HG03565 (cell line): ENCODE measurements at regions not wholly inside any gene's neighbourhood (a gene's known extent, or its start where the extent isn't known, plus 50 kb on each side); places are given as distances from the start of the nearest gene placed in this dataset.

Experiments
- ATAC-seq: cut with Tn5 transposase; IDR thresholded peaks from one replicate; pipeline ENCODE4 v1.9.1; 2021; ENCODE audit warnings: mild to moderate bottlenecking, moderate library complexity; ENCODE audit not compliant: unreplicated experiment

DNA sequence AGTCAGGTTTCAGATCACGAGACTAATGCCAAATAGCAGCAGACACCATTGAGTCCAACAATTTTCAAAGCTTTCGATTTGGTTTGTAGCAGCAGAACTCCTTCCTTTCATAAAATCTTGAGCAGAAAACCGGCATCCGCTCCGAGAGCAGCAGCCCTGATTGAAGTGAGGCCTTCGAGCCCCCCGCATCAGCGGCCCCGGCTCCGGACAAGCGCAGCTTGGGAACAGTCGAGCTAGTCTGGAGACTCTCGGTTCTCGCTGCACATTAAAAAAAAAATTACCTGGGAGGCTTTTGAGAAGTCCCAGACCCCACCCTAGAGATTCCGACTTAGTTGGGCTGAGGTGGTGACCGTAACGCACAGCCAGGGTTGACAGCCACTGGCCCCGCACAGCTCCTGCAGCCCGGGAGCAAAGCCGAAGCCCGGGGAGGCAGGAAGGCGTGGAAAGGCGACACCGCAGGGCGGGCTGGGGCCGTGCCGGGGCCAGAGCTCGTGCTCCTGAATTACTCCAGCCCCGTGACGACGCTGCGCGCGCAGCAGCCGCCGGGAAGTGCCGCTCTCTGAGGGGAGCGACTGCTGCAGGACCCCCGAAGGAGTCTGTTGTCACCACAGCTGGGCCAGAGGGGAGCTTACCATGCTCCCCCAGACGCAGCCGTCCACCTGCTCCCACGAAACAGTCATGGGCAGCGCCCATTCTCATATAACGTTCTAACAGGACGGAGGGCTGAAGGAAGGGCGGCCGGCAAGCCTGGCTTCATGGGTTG is 57.8 kb downstream of the SPATA19 start:
- no peak for ATAC-seq

DNA sequence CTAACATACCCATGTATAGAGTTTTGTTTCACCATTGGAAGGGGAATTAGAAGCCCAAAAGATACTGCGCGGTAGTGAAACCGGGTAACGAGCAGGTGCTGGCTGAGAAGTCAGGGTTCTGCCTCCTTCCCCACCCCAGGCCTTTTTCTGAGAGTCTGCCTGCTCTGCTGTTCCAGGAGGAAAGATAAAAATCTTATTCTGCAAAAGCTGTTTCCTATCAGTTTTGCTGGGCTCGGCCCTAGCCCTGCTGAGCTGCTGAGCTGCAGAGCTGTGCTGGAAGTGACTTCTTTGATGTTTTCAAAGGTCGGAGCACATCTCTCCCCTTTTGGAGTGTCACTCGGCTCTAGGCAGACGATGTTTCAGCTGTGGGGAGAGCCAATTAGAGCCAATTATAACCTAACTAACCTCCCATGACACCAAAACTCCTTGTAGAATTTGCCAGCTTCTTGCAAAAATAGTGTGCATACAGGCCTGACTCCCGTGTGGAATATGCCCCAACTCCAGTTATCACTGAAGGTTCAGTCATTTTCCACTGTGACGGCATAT is 59.4 kb downstream of the SPATA19 start:
- no peak for ATAC-seq

DNA sequence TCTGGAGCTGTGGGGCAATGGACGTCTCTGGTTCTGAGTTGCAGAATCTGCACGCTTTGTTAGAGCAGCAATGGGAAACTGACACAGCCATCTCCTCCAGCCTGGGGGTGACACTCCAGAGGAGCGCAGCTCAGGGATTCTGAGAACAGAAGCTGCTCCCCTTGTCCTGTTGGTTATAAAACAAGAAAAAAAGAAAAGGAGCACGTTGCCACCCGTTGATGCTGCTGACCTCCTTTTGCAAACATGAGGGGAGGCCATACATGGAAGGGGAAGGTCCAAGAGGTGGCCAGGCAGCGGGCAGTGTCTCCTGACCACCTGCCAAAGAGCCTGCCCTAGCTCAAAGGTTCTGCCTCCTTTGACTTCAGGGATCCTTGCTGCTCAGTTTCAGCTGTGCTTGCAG is 61.0 kb downstream of the SPATA19 start:
- no peak for ATAC-seq

DNA sequence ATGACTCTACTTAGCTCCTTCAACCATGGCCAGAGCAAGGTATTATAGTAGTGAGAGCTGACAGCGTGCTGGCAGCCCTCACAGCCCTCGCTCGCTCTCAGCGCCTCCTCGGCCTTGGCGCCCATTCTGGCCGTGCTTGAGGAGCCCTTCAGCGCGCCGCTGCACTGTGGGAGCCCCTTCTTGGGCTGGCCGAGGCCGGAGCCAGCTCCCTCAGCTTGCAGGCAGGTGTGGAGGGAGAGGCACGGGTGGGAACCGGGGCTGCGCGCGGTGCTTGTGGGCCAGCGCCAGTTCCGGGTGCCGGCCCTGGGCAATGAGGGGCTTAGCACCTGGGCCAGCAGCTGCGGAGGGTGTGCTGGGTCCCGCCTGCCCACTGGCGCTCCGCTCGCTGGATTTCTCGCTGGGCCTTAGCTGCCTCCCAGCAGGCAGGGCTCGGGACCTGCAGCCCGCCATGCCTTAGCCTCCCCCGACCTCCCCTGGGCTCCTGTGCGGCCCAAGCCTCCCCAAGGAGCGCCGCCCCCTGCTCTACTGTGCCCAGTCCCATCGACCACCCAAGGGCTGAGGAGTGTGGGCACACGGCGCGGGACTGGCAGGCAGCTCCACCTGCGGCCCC is 63.1 kb downstream of the SPATA19 start:
- no peak for ATAC-seq

DNA sequence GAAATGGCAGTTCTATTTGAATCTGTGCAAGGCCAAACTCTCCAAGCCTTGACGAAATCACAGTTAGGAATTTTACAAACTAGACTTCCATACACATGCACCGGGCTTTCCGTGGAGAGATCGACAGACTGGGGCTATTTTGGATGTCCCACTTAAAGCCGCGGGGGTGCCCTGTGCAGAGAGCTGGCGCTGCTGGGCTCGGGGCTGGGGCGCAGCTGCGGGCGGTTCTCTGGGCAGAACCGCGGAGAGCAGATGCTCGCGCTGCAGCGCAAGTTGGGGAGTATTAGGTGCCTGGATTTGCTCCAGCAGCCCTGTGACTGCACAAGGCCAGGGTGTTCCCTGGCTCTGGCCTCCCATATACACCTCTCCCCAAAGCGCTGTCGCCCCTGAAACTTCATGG is 67.2 kb downstream of the SPATA19 start:
- no peak for ATAC-seq

DNA sequence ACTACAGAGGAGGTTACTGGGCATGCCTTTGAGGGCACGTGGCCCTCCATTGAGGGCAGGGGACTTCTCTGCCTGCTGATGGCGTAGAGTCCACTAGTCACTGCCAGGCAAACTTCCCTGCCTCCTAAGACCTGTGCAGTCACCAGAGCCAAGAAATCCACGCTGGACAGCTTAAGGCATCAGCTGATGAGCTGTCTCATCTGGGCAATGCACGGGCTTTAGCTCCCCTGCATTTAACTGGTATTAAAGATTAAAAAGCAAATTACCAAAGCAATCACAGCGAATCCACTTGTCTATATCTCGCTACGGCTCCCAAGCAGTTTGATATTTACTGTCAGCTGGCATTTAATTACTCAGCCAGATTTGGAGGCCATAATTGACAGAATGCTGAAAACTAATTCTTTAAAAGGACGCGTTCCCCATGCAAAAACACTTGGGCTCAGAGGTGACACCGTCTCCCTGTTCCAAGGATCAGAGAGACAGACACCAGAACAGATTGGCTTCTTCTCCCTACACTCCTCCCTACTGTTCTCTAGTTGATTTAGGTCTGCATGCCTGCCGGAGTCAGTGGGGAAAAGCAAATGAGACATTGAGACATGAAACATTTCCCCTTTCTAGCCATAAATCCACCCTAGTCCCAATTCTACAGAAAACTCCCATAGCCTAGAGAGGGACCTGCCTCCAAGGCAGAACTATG is 68.5 kb downstream of the SPATA19 start:
- ATAC-seq, result no peak

DNA sequence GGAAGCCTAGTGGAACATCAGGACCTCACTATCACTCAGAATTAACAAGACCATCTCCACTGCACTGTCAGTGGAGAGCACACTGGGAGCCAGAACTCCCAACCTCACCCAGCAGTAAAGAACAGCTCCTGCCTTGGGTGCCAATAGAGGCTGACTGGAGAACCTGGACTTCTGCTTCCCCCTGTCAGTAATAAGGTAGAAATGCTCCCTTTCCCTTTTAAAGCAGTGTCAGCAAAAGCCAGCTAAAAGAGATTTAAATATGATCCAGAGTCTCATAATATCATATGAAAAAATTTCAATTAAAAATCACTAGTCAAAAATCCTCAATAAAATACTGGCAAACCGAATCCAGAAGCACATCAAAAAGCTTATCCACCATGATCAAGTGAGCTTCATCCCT is 82.8 kb downstream of the SPATA19 start:
- no peak for ATAC-seq

DNA sequence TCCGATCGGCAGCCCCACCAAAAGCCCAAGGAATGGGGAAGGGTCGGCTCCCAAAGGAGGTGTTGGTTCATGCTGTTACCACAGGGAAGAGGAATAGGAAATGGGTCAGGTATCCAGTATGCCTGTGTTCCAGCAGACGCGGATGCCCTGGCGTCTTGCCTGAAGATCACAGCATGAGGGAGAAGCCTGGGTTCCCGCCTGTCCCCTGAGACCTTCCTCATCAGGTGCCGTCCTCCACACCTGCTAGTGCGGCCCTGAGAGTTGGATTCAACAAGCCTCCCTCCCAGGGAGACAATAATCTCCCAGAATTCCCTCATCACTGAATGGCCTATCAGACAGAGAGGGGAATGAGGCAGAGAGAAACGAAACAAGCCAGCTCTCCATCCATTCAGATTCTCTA is 92.2 kb downstream of the SPATA19 start:
- no peak for ATAC-seq

DNA sequence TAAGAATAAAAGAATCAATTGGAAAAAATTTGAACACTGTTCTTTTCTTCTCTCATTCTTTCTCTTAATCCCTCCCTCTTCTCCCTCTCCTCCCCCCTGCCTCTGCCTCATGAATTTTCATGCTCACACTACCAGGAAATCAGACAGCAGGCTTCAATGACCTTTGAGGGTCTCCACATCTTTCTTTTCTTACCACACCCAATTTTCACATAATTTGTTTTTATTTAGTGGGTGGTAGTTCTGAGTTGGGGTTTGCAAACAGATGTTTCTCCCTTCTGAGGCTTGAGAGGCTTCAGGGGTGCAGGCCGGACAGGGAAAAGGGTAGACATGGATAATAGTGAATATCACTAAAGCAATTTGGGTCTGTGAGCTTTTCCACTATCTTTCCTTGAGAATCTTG is 95.5 kb downstream of the SPATA19 start:
- ATAC-seq, result no peak

DNA sequence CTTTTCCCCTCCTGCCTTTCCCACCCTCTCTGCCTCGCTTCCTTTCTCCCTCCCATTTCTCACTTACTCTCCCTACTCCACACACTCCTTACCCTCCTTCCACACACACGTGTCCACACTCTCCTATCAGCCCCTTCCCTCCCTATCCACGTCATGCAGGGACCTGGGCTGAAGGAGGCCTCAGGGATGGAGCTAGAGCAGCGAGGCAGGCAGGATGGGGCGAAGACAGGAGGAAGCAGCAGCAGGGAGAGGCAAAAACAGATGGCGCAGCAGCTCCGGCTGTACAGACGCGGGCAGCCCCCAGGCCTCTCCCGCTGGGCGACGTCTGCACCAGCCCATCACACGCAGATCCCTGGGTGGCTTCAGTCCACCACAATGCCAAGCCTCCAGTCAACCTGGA is 97.9 kb downstream of the SPATA19 start:
- ATAC-seq, result no peak

DNA sequence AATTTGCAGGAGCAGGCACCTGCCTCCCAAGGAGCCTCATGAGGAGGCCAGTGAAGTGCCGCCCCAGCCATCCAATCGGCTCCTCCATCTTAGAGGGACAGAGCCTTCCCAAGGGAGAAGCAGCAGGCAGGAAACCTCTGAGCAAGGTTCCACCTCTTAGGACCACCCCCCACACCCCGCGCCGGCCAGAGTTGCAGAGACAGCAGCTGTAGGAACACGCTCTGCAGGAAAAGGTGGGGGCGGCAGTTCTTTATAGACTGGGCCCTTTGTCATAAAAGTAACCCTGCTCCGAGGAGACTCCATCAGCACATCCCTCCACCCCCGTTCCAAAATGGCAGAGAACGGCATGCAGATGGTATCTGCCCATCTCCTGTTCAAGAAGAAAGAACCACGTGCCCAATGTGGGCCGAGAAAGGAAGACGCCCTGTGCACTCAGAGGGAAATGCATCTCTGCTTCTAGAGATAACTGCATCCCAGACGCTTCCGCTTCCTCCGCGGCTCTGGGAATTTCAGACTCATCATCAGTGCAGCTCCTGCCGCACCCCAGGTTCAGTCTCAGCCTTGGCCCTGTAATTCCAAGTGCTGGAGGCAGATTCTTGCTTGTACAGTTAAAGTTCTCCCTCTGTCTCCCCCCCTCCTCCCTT is 98.5 kb downstream of the SPATA19 start:
- ATAC-seq, result no peak

DNA sequence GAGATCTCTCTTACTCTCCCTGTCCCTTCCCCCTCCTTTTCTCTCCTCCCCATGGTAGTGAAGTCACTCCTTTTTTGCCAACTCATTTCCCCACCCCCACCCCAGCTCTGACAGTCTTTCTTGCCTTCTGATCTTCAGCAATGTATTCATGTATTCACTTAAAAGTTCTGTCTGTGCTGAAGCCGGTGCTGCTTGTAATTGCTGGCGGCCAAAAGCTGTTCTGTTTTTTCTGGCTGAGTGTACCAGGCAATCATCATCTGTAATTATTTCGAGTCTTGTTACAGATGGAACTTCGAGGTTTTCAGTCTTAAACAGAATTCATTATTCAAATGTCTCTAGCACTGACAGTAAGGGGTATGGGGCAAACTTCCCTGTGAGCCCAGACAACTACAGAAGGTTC is 99.5 kb downstream of the SPATA19 start:
- ATAC-seq, result no peak

DNA sequence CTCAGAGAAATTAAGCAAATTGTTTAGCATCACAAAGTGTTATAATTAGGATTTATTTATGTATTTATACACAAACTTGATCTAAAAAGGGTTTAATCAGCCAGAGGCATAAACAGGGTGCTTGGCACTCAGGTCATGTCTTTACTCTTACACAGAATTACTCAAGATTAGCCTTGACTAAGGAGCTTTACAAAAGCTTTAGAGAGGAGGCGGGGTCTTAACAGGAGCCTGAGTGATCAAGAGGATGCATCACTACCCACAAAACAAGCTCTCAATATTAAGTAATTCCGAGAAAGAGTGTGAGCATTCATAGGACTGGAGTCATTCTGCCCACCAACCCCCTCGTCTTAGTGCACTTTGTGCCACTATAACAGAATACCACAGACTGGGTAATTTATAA is 103.0 kb downstream of the SPATA19 start:
- ATAC-seq, result no peak

DNA sequence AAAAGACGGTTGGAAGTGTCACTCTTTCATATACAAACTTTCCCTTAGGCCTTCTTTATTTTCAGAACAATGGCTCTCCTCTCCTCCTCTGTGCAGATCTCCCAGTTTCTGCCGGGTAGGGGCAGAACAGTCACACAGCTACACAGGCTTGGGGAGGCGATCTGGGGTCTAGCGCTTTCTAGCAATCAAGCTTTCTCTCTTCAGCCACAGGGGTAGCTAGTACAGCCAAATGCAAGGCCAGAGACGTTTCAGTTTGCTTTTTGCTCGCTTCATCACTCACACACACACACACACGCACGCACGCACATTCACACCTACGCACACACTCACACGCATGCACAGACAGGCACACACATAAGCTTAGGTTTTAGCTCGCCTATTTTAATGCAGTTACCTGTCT is 104.3 kb downstream of the SPATA19 start:
- ATAC-seq, result no peak

DNA sequence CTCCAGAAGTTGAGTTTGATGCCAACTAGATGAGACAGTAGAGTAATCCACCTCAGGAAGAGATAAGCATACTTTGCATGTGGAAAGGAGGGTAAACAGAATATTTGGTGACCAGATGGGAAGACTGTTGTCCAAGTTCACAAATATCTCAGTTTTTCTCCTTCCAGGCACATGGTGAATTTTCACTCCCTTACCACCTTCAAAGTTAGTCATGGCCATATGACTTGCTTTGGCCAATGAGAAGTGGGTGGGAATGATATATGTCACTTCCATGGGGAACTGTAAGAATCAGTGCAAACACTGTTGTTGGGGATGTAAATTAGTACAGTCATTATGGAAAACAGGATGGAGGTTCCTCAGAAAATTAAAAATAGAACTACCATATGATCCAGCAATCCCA is 105.8 kb downstream of the SPATA19 start:
- no peak for ATAC-seq

DNA sequence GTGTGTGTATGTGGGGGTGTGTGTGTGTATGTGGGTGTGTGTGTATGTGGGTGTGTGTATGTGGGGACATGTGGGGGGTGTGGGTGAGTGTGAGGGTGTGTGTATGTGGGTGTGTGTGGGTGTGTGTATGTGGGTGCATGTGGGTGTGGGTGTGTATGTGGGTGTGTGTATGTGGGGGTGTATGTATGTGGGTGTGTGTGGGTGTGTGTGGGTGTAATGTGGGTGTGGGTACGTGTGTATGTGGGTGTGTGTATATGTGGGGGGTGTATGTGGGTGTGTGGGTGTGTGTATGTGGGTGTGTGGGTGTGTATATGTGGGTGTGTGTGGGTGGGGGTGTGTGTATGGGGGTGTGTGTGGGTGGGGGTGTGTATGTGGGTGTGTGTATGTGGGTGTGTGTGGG is 106.7 kb downstream of the SPATA19 start:
- ATAC-seq, result no peak

DNA sequence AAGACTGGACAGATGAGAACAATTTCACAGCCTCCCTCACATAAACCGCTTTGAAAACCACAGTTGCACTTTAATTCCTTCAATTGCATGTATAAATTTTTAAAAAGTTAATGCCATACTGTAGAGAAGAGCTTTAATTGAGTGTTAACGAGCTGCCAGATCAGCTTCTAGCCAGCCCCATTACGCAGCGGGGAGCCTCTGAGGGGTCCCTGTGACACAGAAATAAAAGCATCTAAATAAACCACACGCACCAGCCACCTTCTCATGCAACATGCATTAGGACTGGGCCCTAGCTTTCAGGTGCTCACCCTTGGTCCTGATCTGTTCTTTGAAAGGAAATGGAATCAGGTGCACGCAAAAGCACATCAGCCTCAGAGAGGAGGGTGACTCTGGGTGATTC is 111.7 kb downstream of the SPATA19 start:
- no peak for ATAC-seq

DNA sequence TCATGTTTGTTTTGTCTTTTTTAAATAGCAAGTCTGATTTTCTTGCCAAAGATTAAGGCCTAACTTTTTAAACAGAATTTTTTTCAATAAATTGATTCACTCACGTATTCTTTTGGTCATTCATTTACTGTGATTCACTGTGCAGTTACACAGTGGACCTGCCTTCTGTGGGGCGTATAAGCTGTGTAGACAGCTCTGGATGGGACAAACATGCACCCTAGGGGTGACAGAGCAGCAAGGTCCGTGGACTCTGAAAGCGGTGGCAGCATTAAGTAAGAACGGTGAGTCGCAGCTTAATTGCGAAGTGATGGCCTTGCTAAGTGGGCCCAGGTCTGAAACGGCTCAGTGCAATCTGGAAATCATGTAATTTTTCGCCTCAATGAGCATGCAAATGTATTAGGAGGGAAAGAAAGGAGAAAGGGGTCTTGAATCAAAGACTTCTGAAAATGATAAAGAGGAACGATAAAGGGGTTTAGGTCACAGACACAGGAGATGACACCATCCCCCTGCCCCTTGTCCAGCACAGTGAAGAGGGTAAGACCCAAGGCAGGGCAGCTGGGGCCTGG is 113.1 kb downstream of the SPATA19 start:
- ATAC-seq, result no peak

DNA sequence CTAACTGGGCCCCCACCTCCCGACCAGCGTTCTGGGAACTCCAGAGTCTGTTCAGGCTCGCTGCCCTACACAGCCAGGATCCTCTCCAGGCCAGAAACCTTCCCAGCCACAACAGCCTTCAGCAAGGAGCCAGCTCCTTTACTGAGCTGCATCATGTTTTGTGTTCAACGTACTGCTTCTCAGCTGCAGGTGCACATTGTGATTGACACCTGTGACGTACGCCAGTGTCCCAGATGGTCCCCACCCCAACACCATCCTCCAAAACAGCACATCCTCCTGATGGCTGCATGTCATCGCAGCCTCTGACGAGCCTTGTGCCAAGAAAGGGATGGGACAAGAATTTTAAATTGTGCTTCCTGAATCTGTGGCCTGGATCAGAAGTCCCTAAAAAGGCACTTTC is 117.5 kb downstream of the SPATA19 start:
- ATAC-seq, result no peak

DNA sequence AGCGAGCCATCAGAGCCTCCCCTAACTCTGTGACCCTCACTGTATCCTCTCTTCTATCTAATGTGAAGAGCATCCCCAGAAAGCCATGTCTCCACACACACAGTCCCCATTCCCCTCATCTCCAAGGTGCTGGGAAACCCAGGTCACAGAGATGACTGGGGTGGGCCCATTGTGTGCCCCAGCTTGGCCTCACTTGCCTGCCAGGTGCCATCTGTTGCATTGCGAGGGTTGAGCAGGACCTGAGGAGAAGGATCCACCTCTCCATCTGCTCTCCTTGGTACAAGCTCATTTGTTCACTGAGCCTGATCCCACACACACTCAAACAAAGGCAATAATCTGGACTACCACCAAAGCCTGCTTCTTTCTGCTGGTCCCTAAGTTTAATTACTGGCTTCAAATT is 118.8 kb downstream of the SPATA19 start:
- no peak for ATAC-seq

DNA sequence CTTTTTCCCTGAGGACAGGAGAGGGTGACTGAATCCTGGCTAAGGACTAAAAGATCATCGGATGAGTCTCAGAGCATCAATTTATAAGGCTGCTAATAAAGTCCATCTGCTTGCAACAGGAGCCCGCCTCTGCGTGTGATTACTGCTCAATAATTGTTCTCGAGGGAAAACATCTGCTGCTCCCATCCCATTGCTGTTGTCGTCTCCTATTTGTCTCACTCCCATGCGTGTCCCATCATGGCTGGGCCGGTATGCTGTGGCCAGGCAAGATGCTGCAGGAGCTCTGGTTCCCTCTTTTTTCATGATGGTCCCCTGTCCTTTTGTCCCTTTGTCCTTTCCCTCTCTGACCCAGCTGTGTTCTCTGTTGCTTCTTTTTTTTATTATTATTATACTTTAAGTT is 121.2 kb downstream of the SPATA19 start:
- no peak for ATAC-seq
